ENCODE measurements at regions not wholly inside any gene's neighbourhood (a gene's known extent, or its start where the extent isn't known, plus 50 kb on each side); places are given as distances from the start of the nearest gene placed in this dataset.

- no peak for ATAC-seq (ENCODE audit: low FRiP score in 2 of 2)
- TF ChIP-seq EP300 (IDR thresholded peaks at IDR 0.05) (no peak), POLR2AphosphoS5 (IDR thresholded peaks at IDR 0.05) (no peak), CTCF (IDR thresholded peaks at IDR 0.05) (no peak), POLR2A (IDR thresholded peaks at IDR 0.05) (no peak)
- 86% methylated on average over 4 of the region's 4 CpGs for WGBS, 2 donors
Observed at GRCh38 chr11:109012991-109013390, 348.1 kb downstream of the DDX10 start.

GRCh38 chr11:109015283-109015682 lies 350.4 kb downstream of the DDX10 start:
- WGBS, 2 donors, result 81 to 87% methylated on average over 5 of the region's 5 CpGs
- TF ChIP-seq POLR2AphosphoS5 (IDR thresholded peaks at IDR 0.05) (no peak), EP300 (IDR thresholded peaks at IDR 0.05) (no peak), CTCF (IDR thresholded peaks at IDR 0.05) (no peak), POLR2A (IDR thresholded peaks at IDR 0.05) (no peak)
- ATAC-seq (ENCODE audit: low FRiP score in 2 of 2) (no peak), DNase-seq (no peak)
- no peak overlapping the region for H3K4me3 ChIP-seq
- H3K4me1 ChIP-seq, result no peaks in the 10 kb centered on the region
- no peaks in the 10 kb centered on the region for H3K9me3 ChIP-seq
- H3K36me3 ChIP-seq, result no peaks in the 10 kb centered on the region
- H3K27me3 ChIP-seq, result no peaks in the 10 kb centered on the region
- H3K27ac ChIP-seq, result no peak overlapping the region

More at GRCh38 chr11:109012991-109013390, 348.1 kb downstream of the DDX10 start:
- Histone ChIP-seq H3K36me3 (no peaks in the 10 kb centered on the region), H3K27me3 (no peaks in the 10 kb centered on the region), H3K4me1 (no peaks in the 10 kb centered on the region), H3K9me3 (no peaks in the 10 kb centered on the region), H3K4me3 (no peak overlapping the region), H3K27ac (no peak overlapping the region)
- DNase-seq, result no peak

DNA sequence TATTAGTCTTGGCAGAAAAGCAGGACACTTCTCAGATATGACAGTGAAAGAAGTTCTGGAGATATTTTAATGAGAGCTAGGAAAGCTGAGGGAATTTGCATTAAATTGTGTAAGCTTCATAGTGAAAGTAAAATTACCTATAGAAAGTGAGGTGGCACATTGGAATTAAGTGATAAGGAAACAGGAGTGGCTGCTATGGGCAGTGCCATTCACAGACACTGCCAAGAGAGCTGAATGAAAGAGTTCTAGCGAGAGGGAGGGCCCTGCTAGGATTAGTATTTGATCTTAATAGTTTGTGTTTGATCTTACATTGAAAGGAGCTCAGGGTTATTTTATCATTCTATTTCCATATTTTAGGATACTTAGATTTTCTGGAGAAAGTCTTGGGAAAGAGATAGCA lies 351.9 kb downstream of the DDX10 start:
- no peaks in the 10 kb centered on the region for H3K9me3 ChIP-seq
- 46 to 71% methylated on average over 1 of the region's 1 CpG for WGBS, 2 donors
- no peak for ATAC-seq (ENCODE audit: low FRiP score in 2 of 2)
- no peak overlapping the region for H3K27ac ChIP-seq
- no peaks in the 10 kb centered on the region for H3K36me3 ChIP-seq
- no peak for DNase-seq
- no peaks in the 10 kb centered on the region for H3K27me3 ChIP-seq
- H3K4me3 ChIP-seq, result no peak overlapping the region
- TF ChIP-seq EP300 (IDR thresholded peaks at IDR 0.05) (no peak), POLR2A (IDR thresholded peaks at IDR 0.05) (no peak), CTCF (IDR thresholded peaks at IDR 0.05) (no peak), POLR2AphosphoS5 (IDR thresholded peaks at IDR 0.05) (no peak)
- H3K4me1 ChIP-seq, result no peaks in the 10 kb centered on the region

DNA sequence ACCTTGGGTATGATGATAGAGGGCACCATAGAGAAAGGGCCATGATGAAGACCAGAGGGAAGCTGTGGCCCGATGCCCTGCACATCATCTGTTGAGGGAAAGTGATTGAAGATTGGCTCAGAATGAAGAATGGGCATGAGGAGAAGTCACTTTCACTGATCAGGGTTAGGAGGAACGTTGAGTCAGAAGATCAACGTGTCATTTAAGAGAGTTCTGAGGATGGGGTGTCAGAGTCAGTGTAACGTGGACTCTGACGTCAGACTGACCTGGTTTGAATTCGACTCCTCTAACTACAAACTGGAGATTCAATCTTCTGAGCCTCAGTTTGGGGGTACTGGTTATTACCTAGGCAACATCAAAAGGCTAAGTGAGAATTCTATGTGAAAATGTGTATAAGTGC lies 352.6 kb downstream of the DDX10 start:
- Histone ChIP-seq H3K36me3 (no peaks in the 10 kb centered on the region), H3K27me3 (no peaks in the 10 kb centered on the region), H3K4me3 (no peak overlapping the region), H3K9me3 (no peaks in the 10 kb centered on the region), H3K27ac (no peak overlapping the region), H3K4me1 (no peaks in the 10 kb centered on the region)
- 89 to 98% methylated on average over 6 of the region's 6 CpGs for WGBS, 2 donors
- no peak for ATAC-seq (ENCODE audit: low FRiP score in 2 of 2)
- DNase-seq, result no peak
- no peak for TF ChIP-seq CTCF (IDR thresholded peaks at IDR 0.05)
- TF ChIP-seq POLR2A (IDR thresholded peaks at IDR 0.05), result no peak
- TF ChIP-seq EP300 (IDR thresholded peaks at IDR 0.05), result no peak
- no peak for TF ChIP-seq POLR2AphosphoS5 (IDR thresholded peaks at IDR 0.05)

GRCh38 chr11:109018639-109019038 lies 353.8 kb downstream of the DDX10 start:
- DNase-seq, result no peak
- H3K36me3 ChIP-seq, result no peaks in the 10 kb centered on the region
- ATAC-seq (ENCODE audit: low FRiP score in 2 of 2), result no peak
- no peaks in the 10 kb centered on the region for H3K9me3 ChIP-seq
- WGBS, 2 donors, result 70 to 82% methylated on average over 3 of the region's 3 CpGs
- H3K27ac ChIP-seq, result no peak overlapping the region
- no peak overlapping the region for H3K4me3 ChIP-seq
- H3K4me1 ChIP-seq, result no peaks in the 10 kb centered on the region
- H3K27me3 ChIP-seq, result no peaks in the 10 kb centered on the region
- TF ChIP-seq CTCF (IDR thresholded peaks at IDR 0.05), result no peak
- no peak for TF ChIP-seq POLR2A (IDR thresholded peaks at IDR 0.05)
- no peak for TF ChIP-seq POLR2AphosphoS5 (IDR thresholded peaks at IDR 0.05)
- no peak for TF ChIP-seq EP300 (IDR thresholded peaks at IDR 0.05)

Data from upper lobe of left lung (tissue), 6 donors.